GM20000 (cell line): ENCODE measurements at regions not wholly inside any gene's neighbourhood (a gene's known extent, or its start where the extent isn't known, plus 50 kb on each side); places are given as distances from the start of the nearest gene placed in this dataset.
"Not testable (repeated sequence)": the region's sequence is repeated elsewhere in the genome, so short reads cannot be mapped to it uniquely, and the experiment has no call there.

Experiments used
- DNase-seq: peaks from one replicate; pipeline ENCODE4 v3.0.0; 2012; ENCODE audit warnings: low spot score
- CTCF ChIP-seq: IDR thresholded peaks from 2 replicates; pipeline ENCODE4 v1.5.1; 2012; ENCODE audit warnings: mild to moderate bottlenecking, control low read depth; ENCODE audit errors: extremely low read depth, missing control alignments

GRCh38 chr13:86447479-86447878, 648.3 kb upstream of the SLITRK6 start:
- TF ChIP-seq CTCF, result no peak
- DNase-seq, result no peak

GRCh38 chr13:86462011-86462410, 662.8 kb upstream of the SLITRK6 start:
- no peak for TF ChIP-seq CTCF
- DNase-seq, result no peak

GRCh38 chr13:86464193-86464592, 665.0 kb upstream of the SLITRK6 start:
- no peak for DNase-seq
- no peak for TF ChIP-seq CTCF

GRCh38 chr13:86474971-86475370, 675.8 kb upstream of the SLITRK6 start:
- DNase-seq, result no peak
- TF ChIP-seq CTCF, result no peak

GRCh38 chr13:86476656-86477055, 677.4 kb upstream of the SLITRK6 start:
- no peak for DNase-seq
- TF ChIP-seq CTCF, result no peak

GRCh38 chr13:86486582-86486981, 687.4 kb upstream of the SLITRK6 start:
- no peak for TF ChIP-seq CTCF
- no peak for DNase-seq

GRCh38 chr13:86491121-86491520, 691.9 kb upstream of the SLITRK6 start:
- TF ChIP-seq CTCF, result no peak
- DNase-seq, result no peak

GRCh38 chr13:86501931-86502330, 702.7 kb upstream of the SLITRK6 start:
- not testable (repeated sequence) for DNase-seq
